GM21576 (cell line): ENCODE measurements at regions not wholly inside any gene's neighbourhood (a gene's known extent, or its start where the extent isn't known, plus 50 kb on each side); places are given as distances from the start of the nearest gene placed in this dataset.

Experiments used
- ATAC-seq: cut with Tn5 transposase; IDR thresholded peaks from one replicate; pipeline ENCODE4 v1.9.1; 2021; ENCODE audit warnings: mild to moderate bottlenecking, moderate library complexity; ENCODE audit not compliant: unreplicated experiment

GRCh38 chr4:60250657-60251056, 949.5 kb upstream of the ADGRL3 start:
- ATAC-seq, result no peak

- ATAC-seq, result no peak
Measured at GRCh38 chr4:60259781-60260180, 940.3 kb upstream of the ADGRL3 start.

GRCh38 chr4:60266505-60266904, 933.6 kb upstream of the ADGRL3 start:
- ATAC-seq, result no peak

- no peak for ATAC-seq
Measured at GRCh38 chr4:60296386-60296785, 903.7 kb upstream of the ADGRL3 start.

- no peak for ATAC-seq
Measured at GRCh38 chr4:60313611-60314178, 886.4 kb upstream of the ADGRL3 start.

GRCh38 chr4:60314416-60314815, 885.7 kb upstream of the ADGRL3 start:
- ATAC-seq, result no peak

- ATAC-seq, result no peak
Measured at GRCh38 chr4:60315586-60315985, 884.5 kb upstream of the ADGRL3 start.

GRCh38 chr4:60326735-60327134, 873.4 kb upstream of the ADGRL3 start:
- ATAC-seq, result no peak

- ATAC-seq, result no peak
Measured at GRCh38 chr4:60327651-60328050, 872.5 kb upstream of the ADGRL3 start.

GRCh38 chr4:60344908-60345307, 855.2 kb upstream of the ADGRL3 start:
- ATAC-seq, result no peak

- ATAC-seq, result no peak
Measured at GRCh38 chr4:60345392-60345791, 854.7 kb upstream of the ADGRL3 start.

GRCh38 chr4:60359746-60360367, 840.3 kb upstream of the ADGRL3 start:
- no peak for ATAC-seq

GRCh38 chr4:60365176-60365575, 835.0 kb upstream of the ADGRL3 start:
- no peak for ATAC-seq

GRCh38 chr4:60366661-60367060, 833.5 kb upstream of the ADGRL3 start:
- ATAC-seq, result no peak

GRCh38 chr4:60368986-60369385, 831.1 kb upstream of the ADGRL3 start:
- ATAC-seq, result no peak

- no peak for ATAC-seq
Measured at GRCh38 chr4:60378010-60378409, 822.1 kb upstream of the ADGRL3 start.

GRCh38 chr4:60384516-60384915, 815.6 kb upstream of the ADGRL3 start:
- ATAC-seq, result no peak

- no peak for ATAC-seq
Measured at GRCh38 chr4:60389633-60390032, 810.5 kb upstream of the ADGRL3 start.

- ATAC-seq, result no peak
Measured at GRCh38 chr4:60396341-60397049, 803.6 kb upstream of the ADGRL3 start.

- no peak for ATAC-seq
Measured at GRCh38 chr4:60400593-60400992, 799.5 kb upstream of the ADGRL3 start.

GRCh38 chr4:60404027-60404426, 796.1 kb upstream of the ADGRL3 start:
- no peak for ATAC-seq

GRCh38 chr4:60422439-60422838, 777.7 kb upstream of the ADGRL3 start:
- ATAC-seq, result no peak
